Activated CD8-positive, alpha-beta memory T cell treated with anti-CD3 and anti-CD28 coated beads for 36 hours (primary cell): ENCODE measurements at regions not wholly inside any gene's neighbourhood (a gene's known extent, or its start where the extent isn't known, plus 50 kb on each side); places are given as distances from the start of the nearest gene placed in this dataset.
"Not testable (repeated sequence)": the region's sequence is repeated elsewhere in the genome, so short reads cannot be mapped to it uniquely, and the experiment has no call there.

ENCODE experiments used
- CTCF ChIA-PET: fragments of 350-600 bp; sonication (Branson Sonifier 250); formaldehyde crosslinking; loops from one replicate; lab custom pipeline; 2021; ENCODE audit warnings: antibody characterized with exemption; lab: Charles Lee
- POLR2A ChIA-PET: fragments of 350-600 bp; sonication (Branson Sonifier 250); formaldehyde crosslinking; loops from one replicate; lab custom pipeline; 2021; ENCODE audit warnings: antibody characterized with exemption; lab: Charles Lee

GRCh38 chr14:50025073-50025472 is 91.3 kb downstream of the VCPKMT start:
- CTCF ChIA-PET = no interaction called here
- POLR2A ChIA-PET = interaction anchor here (1.7 kb wide), 1 partner anchor 13 kb away, joined by 8 read pairs; no protein-coding TSS in a partner anchor

- ChIA-PET CTCF (no interaction called here), POLR2A (no interaction called here)
These were observed 90.6 kb downstream of the VCPKMT start for GRCh38 chr14:50025776-50026175.

- CTCF ChIA-PET = no interaction called here
- POLR2A ChIA-PET = no interaction called here
These were observed 90.0 kb downstream of the VCPKMT start for GRCh38 chr14:50026396-50026795.

GRCh38 chr14:50027816-50028215 is 88.6 kb downstream of the VCPKMT start:
- ChIA-PET POLR2A (interaction anchor here (1.2 kb wide), 1 partner anchor 11 kb away, joined by 4 read pairs; no protein-coding TSS in a partner anchor), CTCF (interaction anchor here (1.4 kb wide), 1 partner anchor 10 kb away, joined by 6 read pairs; no protein-coding TSS in a partner anchor)

- POLR2A ChIA-PET = no interaction called here
- CTCF ChIA-PET = no interaction called here
These were observed 87.9 kb downstream of the VCPKMT start for GRCh38 chr14:50028458-50028857.

- ChIA-PET POLR2A (interaction anchor here (0.7 kb wide), 1 partner anchor 30 kb away, joined by 7 read pairs; no protein-coding TSS in a partner anchor), CTCF (interaction anchor here (0.5 kb wide), 1 partner anchor 162 kb away, joined by 3 read pairs; no protein-coding TSS in a partner anchor)
These were observed 86.3 kb downstream of the VCPKMT start for GRCh38 chr14:50030036-50030435.

- CTCF ChIA-PET, POLR2A ChIA-PET: not testable (repeated sequence)
These were observed 85.5 kb downstream of the VCPKMT start for GRCh38 chr14:50030911-50031310.

- CTCF ChIA-PET = interaction anchor here (1.4 kb wide), 1 partner anchor 30 kb away, joined by 3 read pairs; no protein-coding TSS in a partner anchor
- POLR2A ChIA-PET = no interaction called here
These were observed 84.6 kb downstream of the VCPKMT start for GRCh38 chr14:50031602-50032313.

- CTCF ChIA-PET = interaction anchor here (1.4 kb wide), 1 partner anchor 31 kb away, joined by 3 read pairs; no protein-coding TSS in a partner anchor
- POLR2A ChIA-PET = interaction anchor here (0.7 kb wide), 1 partner anchor 160 kb away, joined by 7 read pairs; no protein-coding TSS in a partner anchor
These were observed 83.8 kb downstream of the VCPKMT start for GRCh38 chr14:50032462-50033167.

- ChIA-PET POLR2A (no interaction called here), CTCF (interaction anchor here (0.7 to 1.3 kb wide), 2 partner anchors 24 to 169 kb away, joined by 3 to 4 read pairs; no protein-coding TSS in a partner anchor)
These were observed 81.2 kb downstream of the VCPKMT start for GRCh38 chr14:50035214-50035613.

- ChIA-PET CTCF (interaction anchor here (3.6 kb wide), 1 partner anchor 175 kb away, joined by 18 read pairs; no protein-coding TSS in a partner anchor), POLR2A (interaction anchor here (0.7 to 5.0 kb wide), 3 partner anchors 26 to 168 kb away, joined by 3 to 114 read pairs (median 3); no protein-coding TSS in a partner anchor)
These were observed 80.2 kb downstream of the VCPKMT start for GRCh38 chr14:50036211-50036610.

- CTCF ChIA-PET = interaction anchor here (3.6 to 4.2 kb wide), 2 partner anchors 33 to 175 kb away, joined by 18 to 21 read pairs; no protein-coding TSS in a partner anchor
- POLR2A ChIA-PET = interaction anchor here (0.7 to 5.0 kb wide), 3 partner anchors 25 to 169 kb away, joined by 3 to 114 read pairs (median 3); no protein-coding TSS in a partner anchor
These were observed 79.7 kb downstream of the VCPKMT start for GRCh38 chr14:50036637-50037036.

GRCh38 chr14:50037240-50037639 is 79.1 kb downstream of the VCPKMT start:
- ChIA-PET CTCF (interaction anchor here (0.7 to 4.2 kb wide), 8 partner anchors 10 to 179 kb away, joined by 3 to 21 read pairs (median 6); no protein-coding TSS in a partner anchor), POLR2A (interaction anchor here (1.0 to 5.0 kb wide), 7 partner anchors 24 to 169 kb away, joined by 3 to 114 read pairs (median 24); partner anchors contain the start of gene ARF6)

- ChIA-PET CTCF (interaction anchor here (0.7 to 4.2 kb wide), 19 partner anchors 11 to 494 kb away, joined by 3 to 39 read pairs (median 6); partner anchors contain the start of gene MAP4K5), POLR2A (interaction anchor here (0.6 to 5.0 kb wide), 16 partner anchors 11 to 175 kb away, joined by 3 to 114 read pairs (median 11); partner anchors contain the start of gene ARF6)
These were observed 78.5 kb downstream of the VCPKMT start for GRCh38 chr14:50037852-50038251.

GRCh38 chr14:50038398-50039119 is 77.8 kb downstream of the VCPKMT start:
- CTCF ChIA-PET = interaction anchor here (0.8 to 4.2 kb wide), 20 partner anchors 11 to 494 kb away, joined by 3 to 39 read pairs (median 6); partner anchors contain the start of gene MAP4K5

GRCh38 chr14:50039120-50039517 is 77.3 kb downstream of the VCPKMT start:
- POLR2A ChIA-PET = interaction anchor here (0.8 to 5.0 kb wide), 19 partner anchors 15 to 305 kb away, joined by 3 to 114 read pairs (median 8); partner anchors contain the start of genes ARF6, NEMF and VCPKMT
- CTCF ChIA-PET = interaction anchor here (0.9 to 4.2 kb wide), 18 partner anchors 12 to 493 kb away, joined by 3 to 39 read pairs (median 6); partner anchors contain the start of gene MAP4K5

More at GRCh38 chr14:50038398-50039119, 77.8 kb downstream of the VCPKMT start:
- POLR2A ChIA-PET = interaction anchor here (0.6 to 5.0 kb wide), 23 partner anchors 11 to 306 kb away, joined by 3 to 114 read pairs (median 7); partner anchors contain the start of genes ARF6, NEMF and VCPKMT

GRCh38 chr14:50039734-50040400 is 76.5 kb downstream of the VCPKMT start:
- POLR2A ChIA-PET = interaction anchor here (1.0 to 5.0 kb wide), 9 partner anchors 21 to 177 kb away, joined by 3 to 114 read pairs (median 15); no protein-coding TSS in a partner anchor

More at GRCh38 chr14:50039734-50040400, 76.5 kb downstream of the VCPKMT start:
- CTCF ChIA-PET = interaction anchor here (0.9 to 4.2 kb wide), 9 partner anchors 22 to 179 kb away, joined by 3 to 39 read pairs (median 8); no protein-coding TSS in a partner anchor
